ENCODE measurements at regions not wholly inside any gene's neighbourhood (a gene's known extent, or its start where the extent isn't known, plus 50 kb on each side); places are given as distances from the start of the nearest gene placed in this dataset.

GRCh38 chr5:2653991-2654390 lies 97.5 kb downstream of the IRX2 start:
- CTCF ChIA-PET, result no interaction called here
- Histone ChIP-seq H3K27me3 (ENCODE audit: control insufficient read depth, insufficient read depth, low read length) (no peaks in the 10 kb centered on the region), H3K27ac (ENCODE audit: low read depth, low read length) (no peak overlapping the region), H3K4me3 (ENCODE audit: low read depth, low read length) (no peak overlapping the region), H3K9me3 (ENCODE audit: control insufficient read depth, insufficient read depth, low read length) (peaks cover 43% of the 10 kb centered on the region)
- no peak for DNase-seq (ENCODE audit: low read depth, low spot score)
- POLR2A ChIA-PET, result no interaction called here
- TF ChIP-seq CTCF (IDR thresholded peaks at IDR 0.05; ENCODE audit: low read depth, low read length), result no peak

GRCh38 chr5:2651116-2651515 lies 100.4 kb downstream of the IRX2 start:
- no peaks in the 10 kb centered on the region for H3K27me3 ChIP-seq (ENCODE audit: control insufficient read depth, insufficient read depth, low read length)
- H3K27ac ChIP-seq (ENCODE audit: low read depth, low read length), result no peak overlapping the region
- ChIA-PET CTCF (no interaction called here), POLR2A (no interaction called here)
- DNase-seq (ENCODE audit: low read depth, low spot score), result no peak
- TF ChIP-seq CTCF (IDR thresholded peaks at IDR 0.05; ENCODE audit: low read depth, low read length), result no peak
- H3K9me3 ChIP-seq (ENCODE audit: control insufficient read depth, insufficient read depth, low read length), result peaks cover 21% of the 10 kb centered on the region
- no peak overlapping the region for H3K4me3 ChIP-seq (ENCODE audit: low read depth, low read length)

GRCh38 chr5:2642684-2643345 lies 108.7 kb downstream of the IRX2 start:
- Histone ChIP-seq H3K27me3 (ENCODE audit: control insufficient read depth, insufficient read depth, low read length) (no peaks in the 10 kb centered on the region), H3K4me3 (ENCODE audit: low read depth, low read length) (no peak overlapping the region), H3K27ac (ENCODE audit: low read depth, low read length) (no peak overlapping the region), H3K9me3 (ENCODE audit: control insufficient read depth, insufficient read depth, low read length) (peaks cover 68% of the 10 kb centered on the region)
- no peak for TF ChIP-seq CTCF (IDR thresholded peaks at IDR 0.05; ENCODE audit: low read depth, low read length)
- ChIA-PET CTCF (no interaction called here), POLR2A (no interaction called here)
- DNase-seq (ENCODE audit: low read depth, low spot score), result no peak

GRCh38 chr5:2640717-2641116 lies 110.8 kb downstream of the IRX2 start:
- Histone ChIP-seq H3K9me3 (ENCODE audit: control insufficient read depth, insufficient read depth, low read length) (peaks cover 72% of the 10 kb centered on the region), H3K4me3 (ENCODE audit: low read depth, low read length) (no peak overlapping the region), H3K27me3 (ENCODE audit: control insufficient read depth, insufficient read depth, low read length) (no peaks in the 10 kb centered on the region), H3K27ac (ENCODE audit: low read depth, low read length) (no peak overlapping the region)
- ChIA-PET CTCF (no interaction called here), POLR2A (no interaction called here)
- DNase-seq (ENCODE audit: low read depth, low spot score), result no peak
- no peak for TF ChIP-seq CTCF (IDR thresholded peaks at IDR 0.05; ENCODE audit: low read depth, low read length)

GRCh38 chr5:2639425-2639824 lies 112.1 kb downstream of the IRX2 start:
- DNase-seq (ENCODE audit: low read depth, low spot score), result no peak
- ChIA-PET CTCF (no interaction called here), POLR2A (no interaction called here)
- H3K27ac ChIP-seq (ENCODE audit: low read depth, low read length), result no peak overlapping the region
- H3K9me3 ChIP-seq (ENCODE audit: control insufficient read depth, insufficient read depth, low read length), result peaks cover 72% of the 10 kb centered on the region
- no peak overlapping the region for H3K4me3 ChIP-seq (ENCODE audit: low read depth, low read length)
- H3K27me3 ChIP-seq (ENCODE audit: control insufficient read depth, insufficient read depth, low read length), result no peaks in the 10 kb centered on the region
- no peak for TF ChIP-seq CTCF (IDR thresholded peaks at IDR 0.05; ENCODE audit: low read depth, low read length)
